GM18907 (cell line): ENCODE measurements at regions not wholly inside any gene's neighbourhood (a gene's known extent, or its start where the extent isn't known, plus 50 kb on each side); places are given as distances from the start of the nearest gene placed in this dataset.

Experiments
- ATAC-seq: cut with Tn5 transposase; IDR thresholded peaks from one replicate; pipeline ENCODE4 v1.9.1; 2021; ENCODE audit warnings: mild to moderate bottlenecking, moderate library complexity; ENCODE audit not compliant: unreplicated experiment

- no peak for ATAC-seq
These were observed 103.6 kb downstream of the PAX1 start for GRCh38 chr20:21808863-21809664.

- ATAC-seq = no peak
These were observed 102.7 kb downstream of the PAX1 start for GRCh38 chr20:21808139-21808538.

- ATAC-seq = no peak
These were observed 99.3 kb downstream of the PAX1 start for GRCh38 chr20:21804802-21805201.

GRCh38 chr20:21801193-21801592 lies 95.7 kb downstream of the PAX1 start:
- ATAC-seq = no peak

- no peak for ATAC-seq
These were observed 92.9 kb downstream of the PAX1 start for GRCh38 chr20:21798384-21798783.

GRCh38 chr20:21796059-21796458 lies 90.6 kb downstream of the PAX1 start:
- no peak for ATAC-seq

GRCh38 chr20:21788082-21788481 lies 82.6 kb downstream of the PAX1 start:
- ATAC-seq = no peak

GRCh38 chr20:21781446-21782075 lies 76.1 kb downstream of the PAX1 start:
- no peak for ATAC-seq

GRCh38 chr20:21780528-21780927 lies 75.1 kb downstream of the PAX1 start:
- no peak for ATAC-seq
